Endothelial cell of umbilical vein (primary cell): ENCODE measurements at regions not wholly inside any gene's neighbourhood (a gene's known extent, or its start where the extent isn't known, plus 50 kb on each side); places are given as distances from the start of the nearest gene placed in this dataset.

ENCODE experiments used
- BruUV-seq: library from RNA; stranded (reverse); fragments of 400-500 nt; replicated peaks from 2 replicates; lab custom pipeline; 2021; lab: Mats Ljungman, UMichigan
- CTCF ChIA-PET: fragments of 300-600, 350-600 bp; sonication (Branson Sonifier 250); formaldehyde crosslinking; loops from one replicate; lab custom pipeline; 2021; ENCODE audit warnings: antibody characterized with exemption, inconsistent platforms; lab: Charles Lee
- POLR2A ChIA-PET: fragments of 300-600, 350-600 bp; sonication (Branson Sonifier 250); formaldehyde crosslinking; loops from one replicate; lab custom pipeline; 2021; ENCODE audit warnings: antibody characterized with exemption, inconsistent platforms; lab: Charles Lee
- DNase-seq: peaks from one replicate; pipeline ENCODE4 v3.0.0-alpha.2; 2011; ENCODE audit warnings: low read depth, low spot score
- FAIRE-seq: peaks from 2 replicates; lab custom pipeline; 2011; peaks lifted over from hg19 to GRCh38; lab: Jason Lieb, UNC
- H2AFZ ChIP-seq: 2 replicates; pipeline ENCODE4 v1.6.0; 2012; ENCODE audit warnings: low read depth, low read length, control low read depth, inconsistent platforms
- H3K27ac ChIP-seq: 2 replicates; pipeline ENCODE4 v1.5.1; 2011; ENCODE audit warnings: low read depth, mild to moderate bottlenecking, control low read depth, low read length, moderate library complexity; ENCODE audit not compliant: insufficient read depth
- H3K27me3 ChIP-seq, 2 experiments: 2 replicates each; pipeline versions ENCODE4 v1.6.0 to v1.6.1; 2011; ENCODE audit warnings: low read length in 2 of 2, mixed read lengths in 1 of 2; ENCODE audit not compliant: control insufficient read depth in 2 of 2, insufficient read depth in 2 of 2
- H3K36me3 ChIP-seq, 2 experiments: 2 replicates in 1 of 2; 3 replicates in 1 of 2; pipeline ENCODE4 v1.5.1; 2011; ENCODE audit warnings: low read length in 2 of 2, mild to moderate bottlenecking in 1 of 2, moderate library complexity in 1 of 2; ENCODE audit not compliant: control insufficient read depth in 2 of 2, insufficient read depth in 2 of 2; ENCODE audit errors: extremely low read depth in 1 of 2
- H3K4me1 ChIP-seq: 3 replicates; pipeline ENCODE4 v1.5.1; 2011; ENCODE audit warnings: mild to moderate bottlenecking, low read length; ENCODE audit not compliant: control insufficient read depth, insufficient read depth; ENCODE audit errors: extremely low read depth
- H3K4me2 ChIP-seq: 2 replicates; pipeline ENCODE4 v1.6.1; 2011; ENCODE audit warnings: low read length, control low read depth, mixed read lengths; ENCODE audit not compliant: insufficient read depth
- H3K4me3 ChIP-seq, 3 experiments: fragments of 200-600 bp in 1 of 3; sonication (generic), shearing (Covaris generic) in 1 of 3; replicated peaks in 1 of 3; 2 replicates each; pipeline ENCODE4 v1.5.1; 2011 to 2016; ENCODE audit warnings: control low read depth in 3 of 3, low read length in 3 of 3, mild to moderate bottlenecking in 2 of 3, inconsistent platforms in 1 of 3, low read depth in 1 of 3, moderate library complexity in 1 of 3; ENCODE audit not compliant: insufficient read depth in 1 of 3
- H3K79me2 ChIP-seq: 2 replicates; pipeline ENCODE4 v1.6.0; 2012; ENCODE audit warnings: low read length, inconsistent platforms; ENCODE audit not compliant: control insufficient read depth, insufficient read depth
- H3K9ac ChIP-seq: replicated peaks from 2 replicates; pipeline ENCODE3; 2011; ENCODE audit warnings: low read length, control low read depth; ENCODE audit not compliant: insufficient read depth; ENCODE audit errors: extremely low read depth
- H3K9me1 ChIP-seq: replicated peaks from 3 replicates; pipeline ENCODE4 v1.6.0; 2011; ENCODE audit warnings: mild to moderate bottlenecking, low read length; ENCODE audit not compliant: control insufficient read depth, insufficient read depth; ENCODE audit errors: extremely low read depth
- H3K9me3 ChIP-seq: replicated peaks from 2 replicates; pipeline ENCODE4 v1.5.1; 2012; ENCODE audit warnings: low read length, inconsistent platforms; ENCODE audit not compliant: control insufficient read depth, insufficient read depth
- H4K20me1 ChIP-seq: replicated peaks from 2 replicates; pipeline ENCODE3; 2011; ENCODE audit warnings: mild to moderate bottlenecking, low read length; ENCODE audit not compliant: control insufficient read depth, insufficient read depth; ENCODE audit errors: extremely low read depth
- CTCF ChIP-seq, 2 donors: IDR thresholded peaks; 1 replicate in 1 of 2; 2 replicates in 1 of 2; pipeline ENCODE4 v1.5.1; 2011; ENCODE audit warnings: low read length in 2 of 2, mild to moderate bottlenecking in 2 of 2, moderate library complexity in 2 of 2, control low read depth in 1 of 2, inconsistent platforms in 1 of 2, low read depth in 1 of 2; ENCODE audit not compliant: insufficient read depth in 1 of 2; ENCODE audit errors: extremely low read depth in 1 of 2
- EZH2 ChIP-seq: IDR thresholded peaks from 2 replicates; pipeline ENCODE4 v1.6.1; 2012; ENCODE audit warnings: borderline replicate concordance, low read depth, mild to moderate bottlenecking, moderate library complexity, low read length, inconsistent platforms; ENCODE audit not compliant: severe bottlenecking
- FOS ChIP-seq: IDR thresholded peaks from 2 replicates; pipeline ENCODE4 v1.6.1; 2011; ENCODE audit warnings: mild to moderate bottlenecking, low read length, moderate library complexity, borderline replicate concordance; ENCODE audit not compliant: insufficient read depth
- GATA2 ChIP-seq: IDR thresholded peaks from 2 replicates; pipeline ENCODE4 v1.7.0; 2011; ENCODE audit warnings: low read depth, mild to moderate bottlenecking, moderate library complexity, mixed read lengths, low read length; ENCODE audit not compliant: insufficient read length, insufficient read depth
- JUN ChIP-seq: IDR thresholded peaks from 2 replicates; pipeline ENCODE4 v1.6.1; 2011; ENCODE audit warnings: borderline replicate concordance, low read depth; ENCODE audit not compliant: insufficient read length, insufficient read depth
- MAX ChIP-seq: IDR thresholded peaks from 2 replicates; pipeline ENCODE4 v1.6.1; 2011; ENCODE audit not compliant: insufficient read depth, insufficient read length
- MYC ChIP-seq: IDR thresholded peaks from one replicate; pipeline ENCODE4 v1.6.1; 2011; ENCODE audit warnings: mild to moderate bottlenecking, low read depth, low read length
- POLR2A ChIP-seq: IDR thresholded peaks from 2 replicates; pipeline ENCODE4 v1.6.1; 2012; ENCODE audit warnings: low read depth, mild to moderate bottlenecking, control low read depth, low read length
- POLR2AphosphoS5 ChIP-seq: IDR thresholded peaks from 2 replicates; pipeline ENCODE4 v1.6.1; 2012; ENCODE audit warnings: low read depth, mild to moderate bottlenecking, control low read depth, low read length, moderate library complexity; ENCODE audit not compliant: insufficient read depth
- dilution Hi-C: fragments of 300-500 bp; cut with MboI; formaldehyde crosslinking; loops from one replicate; pipeline ENCODE4 v1.15.0; 2019; ENCODE audit warnings: low sequenced_read_pairs; ENCODE audit not compliant: extremely low pct_ligation_motif_present
- intact Hi-C: fragments of 100-400 bp; cut with micrococcal nuclease; formaldehyde crosslinking; loops from one replicate; pipeline ENCODE4 v1.10.0; 2022

GRCh38 chr2:107511970-107512789, 314.5 kb upstream of the RGPD4 start:
- H4K20me1 ChIP-seq: no peaks in the 10 kb centered on the region
- H3K9me1 ChIP-seq: no peaks in the 10 kb centered on the region
- H3K36me3 ChIP-seq: no peaks in the 10 kb centered on the region
- POLR2A ChIA-PET: no interaction called here
- TF ChIP-seq POLR2A (no peak), FOS (no peak), EZH2 (no peak), MYC (no peak), GATA2 (no peak), MAX (no peak), CTCF (IDR thresholded peaks at IDR 0.05; ENCODE audit: extremely low read depth in 1 of 2, insufficient read depth in 1 of 2, low read depth in 1 of 2, low read length in 2 of 2) (no peak), POLR2AphosphoS5 (no peak), JUN (no peak)
- no peak overlapping the region for H2AFZ ChIP-seq
- H3K79me2 ChIP-seq: no peaks in the 10 kb centered on the region
- H3K9me3 ChIP-seq: peaks cover 4% of the 10 kb centered on the region
- BruUV-seq: no TSS peak
- no peak overlapping the region for H3K9ac ChIP-seq
- no peak overlapping the region for H3K4me3 ChIP-seq
- CTCF ChIA-PET: no interaction called here
- H3K4me2 ChIP-seq: no peak overlapping the region
- H3K27me3 ChIP-seq: no peaks in the 10 kb centered on the region
- no peak for DNase-seq
- no peak overlapping the region for H3K27ac ChIP-seq
- FAIRE-seq: no peak
- dilution Hi-C loops: no loop called here
- no peaks in the 10 kb centered on the region for H3K4me1 ChIP-seq
- intact Hi-C loops: no loop called here
